D721Med (cell line): ENCODE measurements at regions not wholly inside any gene's neighbourhood (a gene's known extent, or its start where the extent isn't known, plus 50 kb on each side); places are given as distances from the start of the nearest gene placed in this dataset.
"Not testable (repeated sequence)": the region's sequence is repeated elsewhere in the genome, so short reads cannot be mapped to it uniquely, and the experiment has no call there.

Experiments used
- DNase-seq: peaks from one replicate; pipeline ENCODE4 v3.0.0; 2011; ENCODE audit warnings: low spot score; ENCODE audit not compliant: insufficient read length
- FAIRE-seq: peaks from 2 replicates; lab custom pipeline; 2011; peaks lifted over from hg19 to GRCh38; lab: Jason Lieb, UNC
- CTCF ChIP-seq: IDR thresholded peaks from 2 replicates; pipeline ENCODE4 v1.5.1; 2012; ENCODE audit warnings: mild to moderate bottlenecking, control low read depth; ENCODE audit not compliant: insufficient read depth; ENCODE audit errors: missing control alignments

- DNase-seq (no peak), FAIRE-seq (no peak)
- no peak for TF ChIP-seq CTCF
Measured at GRCh38 chr6:12490351-12490903, 200.3 kb downstream of the EDN1 start.

DNA sequence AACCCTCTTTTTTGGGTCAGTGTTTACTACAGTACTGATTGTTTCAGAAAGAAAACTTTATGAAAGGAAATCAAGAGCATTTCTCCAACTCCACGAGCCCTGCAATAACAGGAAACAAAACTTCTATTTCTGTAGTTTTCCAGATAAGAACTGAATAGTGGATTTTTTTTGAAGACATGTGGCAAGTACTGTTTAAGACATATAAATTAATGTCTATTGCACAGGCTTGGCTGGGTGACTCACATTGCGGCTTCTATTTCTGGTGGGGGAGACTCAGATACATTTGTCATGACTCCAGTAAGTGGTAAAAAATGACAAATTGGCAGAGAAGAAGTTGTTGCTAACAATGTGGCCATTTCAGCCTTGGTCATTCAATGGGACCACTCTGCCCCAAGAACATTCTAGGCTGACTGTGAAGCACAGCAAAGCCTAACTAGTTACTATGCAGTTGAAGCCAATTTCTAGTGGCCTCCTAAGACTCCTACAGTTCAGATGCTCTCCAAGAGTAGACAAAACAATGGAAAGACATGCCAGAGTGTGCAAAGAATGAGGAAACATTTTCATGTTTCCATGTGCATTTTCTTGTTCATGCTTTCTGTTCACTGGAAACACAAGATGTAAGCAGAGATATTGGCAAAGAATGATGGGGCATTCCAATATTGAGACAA, 200.9 kb downstream of the EDN1 start:
- no peak for FAIRE-seq
- no peak for DNase-seq
- TF ChIP-seq CTCF = no peak

GRCh38 chr6:12492929-12493328, 202.8 kb downstream of the EDN1 start:
- not testable (repeated sequence) for FAIRE-seq, DNase-seq

DNA sequence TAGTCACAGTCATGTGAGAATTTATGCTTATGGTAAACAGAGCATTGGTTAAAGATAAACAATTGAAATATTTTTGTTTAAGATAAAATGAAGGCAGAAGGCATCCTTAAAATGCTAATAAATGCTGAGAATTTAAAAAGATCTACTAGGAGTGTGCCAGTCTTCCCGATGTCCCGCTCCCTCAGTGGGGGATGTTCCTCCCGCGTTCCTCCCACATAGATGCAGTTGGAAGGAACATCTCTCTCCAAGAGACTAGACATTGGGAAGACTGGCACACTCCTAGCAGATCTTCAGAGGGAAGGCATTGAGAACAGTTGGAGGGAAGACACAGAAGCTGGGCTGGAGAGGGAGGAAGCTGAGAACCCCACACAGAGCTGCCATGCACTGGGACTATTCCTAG, 203.3 kb downstream of the EDN1 start:
- FAIRE-seq (no peak), DNase-seq (no peak)
- no peak for TF ChIP-seq CTCF

GRCh38 chr6:12494161-12494560, 204.0 kb downstream of the EDN1 start:
- TF ChIP-seq CTCF = no peak
- DNase-seq (no peak), FAIRE-seq (no peak)

DNA sequence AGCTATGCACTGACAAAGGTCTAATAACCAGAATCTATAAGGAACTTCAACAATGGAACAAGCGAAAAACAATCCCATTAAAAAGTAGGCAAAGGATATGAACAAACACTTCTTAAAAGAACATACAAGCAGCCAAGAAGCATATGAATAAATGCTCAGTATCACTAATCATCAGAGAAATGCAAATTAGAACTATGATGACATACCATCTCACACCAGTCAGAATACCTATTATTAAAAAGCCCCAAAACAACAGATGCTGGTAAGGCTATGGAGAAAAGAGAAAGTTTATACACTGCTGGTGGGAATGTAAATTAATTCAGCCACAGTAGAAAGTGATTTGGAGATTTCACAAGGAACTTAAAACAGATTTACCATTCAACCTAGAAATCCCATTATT, 211.8 kb downstream of the EDN1 start:
- FAIRE-seq = no peak
- no peak for TF ChIP-seq CTCF

GRCh38 chr6:12504325-12504966, 212.1 kb upstream of the PHACTR1 start:
- FAIRE-seq (no peak), DNase-seq (no peak)
- TF ChIP-seq CTCF = peak; percentile 22

More for the DNA sequence above, 211.8 kb downstream of the EDN1 start:
- DNase-seq = no peak
